ENCODE measurements at regions not wholly inside any gene's neighbourhood (a gene's known extent, or its start where the extent isn't known, plus 50 kb on each side); places are given as distances from the start of the nearest gene placed in this dataset.

- TF ChIP-seq GATA2 (IDR thresholded peaks at IDR 0.05; ENCODE audit: low read depth, low read length) (no peak), GATA3 (IDR thresholded peaks at IDR 0.05; ENCODE audit: low read depth, low read length) (no peak)
Observed at GRCh38 chr10:25849268-25849667, 84.8 kb upstream of the MYO3A start.

All from SH-SY5Y (cell line).